GM19238 (cell line): ENCODE measurements at regions not wholly inside any gene's neighbourhood (a gene's known extent, or its start where the extent isn't known, plus 50 kb on each side); places are given as distances from the start of the nearest gene placed in this dataset.

Experiments used
- DNase-seq: peaks from one replicate; pipeline ENCODE4 v3.0.0; 2011; ENCODE audit warnings: low spot score; ENCODE audit not compliant: insufficient read length

GRCh38 chr14:104512771-104513640 is 66.6 kb upstream of the C14orf180 start:
- DNase-seq = no peak

DNA sequence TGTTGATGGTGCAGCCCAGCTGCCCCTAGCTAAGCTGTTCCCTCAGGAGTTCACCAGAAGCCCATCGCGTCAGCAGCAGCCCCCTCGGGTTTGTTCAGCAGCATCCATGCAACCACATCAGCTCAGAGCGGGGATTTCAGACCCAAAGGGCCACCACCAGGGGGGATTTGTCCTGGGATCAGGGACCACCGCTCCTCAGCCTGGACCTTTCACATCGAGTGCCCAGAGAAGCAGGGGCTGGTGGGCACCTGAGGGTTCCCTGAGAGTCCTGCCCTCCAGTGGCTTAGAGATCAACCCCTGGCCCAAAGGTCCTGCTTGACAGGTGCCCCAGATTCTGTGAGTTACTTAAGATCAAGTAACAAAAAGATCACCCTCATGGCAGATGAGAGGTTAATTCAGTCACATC is 65.9 kb upstream of the C14orf180 start:
- no peak for DNase-seq

GRCh38 chr14:104514156-104514848 is 65.3 kb upstream of the C14orf180 start:
- DNase-seq = no peak

DNA sequence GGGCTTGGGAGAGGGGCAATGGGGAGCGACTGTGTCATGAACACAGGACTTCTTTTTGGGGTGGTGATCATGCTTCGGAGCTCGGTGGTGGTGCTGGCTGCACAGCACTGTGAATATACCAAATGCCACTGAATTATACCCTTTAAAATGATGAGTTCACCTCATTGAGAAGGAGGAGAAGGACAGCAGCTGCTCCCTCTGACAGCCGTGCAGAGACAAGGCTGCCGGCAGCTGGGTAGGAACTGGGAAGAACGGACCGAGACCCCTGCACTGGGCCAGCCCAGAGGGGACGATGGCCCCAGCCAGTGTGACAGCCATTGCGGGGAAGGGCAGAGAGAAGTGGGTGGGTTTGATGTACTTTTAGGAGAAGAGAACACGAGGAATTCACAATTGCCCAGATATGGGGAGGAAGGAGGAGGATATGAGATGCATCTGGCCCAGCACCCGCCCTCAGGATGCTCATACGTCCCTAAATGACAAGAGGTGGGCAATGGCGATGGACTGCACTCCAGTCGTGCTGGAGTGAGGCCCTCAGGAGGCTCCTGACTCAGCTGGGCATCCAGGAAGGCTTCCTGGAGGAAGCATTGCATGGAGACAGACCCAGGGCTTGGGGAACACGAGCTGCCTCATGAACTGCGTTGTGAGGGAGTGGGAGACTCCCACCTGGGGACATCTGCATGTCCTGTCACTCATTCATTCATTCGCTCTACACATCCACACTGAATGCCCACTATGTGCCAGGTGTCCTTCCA is 64.3 kb upstream of the C14orf180 start:
- DNase-seq = no peak

DNA sequence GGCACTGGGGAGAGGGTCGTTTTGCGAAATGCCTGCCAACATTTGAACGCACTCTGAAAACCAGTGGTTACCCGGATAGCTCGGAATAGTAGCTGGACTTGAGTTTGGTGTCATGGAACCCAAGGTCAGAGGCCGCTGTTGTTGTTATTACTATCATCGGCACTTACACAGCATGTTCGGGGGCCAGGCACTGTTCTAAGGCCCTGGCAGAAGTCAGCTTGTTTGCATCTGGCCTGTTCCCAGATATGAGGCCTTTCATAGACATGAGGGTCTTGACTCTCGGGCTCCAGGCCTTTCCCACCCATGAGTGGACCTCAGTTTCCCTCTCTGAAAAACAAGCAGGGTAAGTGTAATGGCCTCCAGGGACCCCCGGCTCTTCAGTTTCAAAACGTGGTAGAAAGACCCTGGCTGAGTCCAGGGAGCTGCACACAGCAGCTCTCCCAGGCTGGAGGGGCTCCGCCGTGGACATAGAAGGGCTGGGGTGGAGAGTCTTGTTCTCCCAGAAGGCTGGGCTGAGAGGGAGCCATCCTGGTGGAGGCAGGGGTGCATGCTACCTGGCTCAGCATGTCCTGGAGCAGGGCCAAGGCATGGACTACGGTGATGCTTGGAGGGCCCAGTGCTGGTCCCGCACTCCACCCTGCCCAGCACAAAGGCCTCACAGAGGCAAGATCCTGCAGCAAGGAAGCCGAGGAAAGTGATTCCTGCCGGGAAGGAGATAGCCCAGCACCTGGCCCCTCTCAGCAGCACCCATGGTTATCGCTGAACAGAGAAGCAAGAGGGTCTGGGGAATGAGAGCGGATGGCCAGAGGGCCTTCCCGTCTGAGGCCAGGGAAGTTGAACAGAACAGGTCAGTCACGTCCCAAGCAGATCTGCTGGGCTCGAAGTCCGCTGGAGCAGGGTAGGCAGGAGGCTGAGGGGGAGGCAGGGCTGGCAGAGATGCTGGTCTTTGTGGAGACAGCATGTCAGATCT is 63.5 kb upstream of the C14orf180 start:
- no peak for DNase-seq

DNA sequence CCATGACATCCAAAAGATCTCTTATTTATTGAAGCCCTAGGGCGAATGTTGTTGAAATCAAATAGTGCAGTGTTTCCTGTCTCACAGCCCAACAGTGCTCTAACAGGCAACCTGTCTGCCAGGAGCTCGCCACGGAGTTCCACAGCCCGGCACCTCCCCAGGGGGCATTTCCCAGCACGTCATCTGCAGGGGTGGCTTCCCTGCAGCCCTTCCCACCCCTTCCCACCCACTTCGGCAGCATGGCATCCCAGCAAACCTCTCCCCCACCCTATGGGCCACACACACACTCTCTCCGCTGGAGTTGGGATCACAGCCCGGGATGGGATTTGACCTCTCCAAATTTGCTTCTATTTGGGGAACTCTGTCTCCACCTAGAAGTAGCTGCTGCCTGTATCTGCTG is 62.7 kb upstream of the C14orf180 start:
- no peak for DNase-seq

DNA sequence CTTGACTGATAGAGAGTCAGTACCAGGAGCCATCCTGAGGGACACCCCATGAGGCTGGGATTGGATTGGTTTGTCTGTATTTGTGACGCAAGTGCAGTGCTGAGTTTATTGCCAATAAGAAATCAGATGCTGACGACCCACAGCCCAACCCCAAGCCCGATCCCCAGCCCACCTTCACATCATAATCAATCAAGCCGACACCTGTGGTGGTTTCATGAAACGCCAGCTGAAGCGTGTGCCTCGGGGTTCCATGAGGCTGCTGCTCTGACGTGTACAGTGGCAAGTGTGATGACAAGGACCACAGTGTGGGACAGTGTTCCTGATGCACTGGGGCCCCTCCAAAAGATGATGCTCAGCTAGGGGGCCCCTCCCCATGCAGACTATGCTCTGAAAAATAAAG is 62.1 kb upstream of the C14orf180 start:
- no peak for DNase-seq

DNA sequence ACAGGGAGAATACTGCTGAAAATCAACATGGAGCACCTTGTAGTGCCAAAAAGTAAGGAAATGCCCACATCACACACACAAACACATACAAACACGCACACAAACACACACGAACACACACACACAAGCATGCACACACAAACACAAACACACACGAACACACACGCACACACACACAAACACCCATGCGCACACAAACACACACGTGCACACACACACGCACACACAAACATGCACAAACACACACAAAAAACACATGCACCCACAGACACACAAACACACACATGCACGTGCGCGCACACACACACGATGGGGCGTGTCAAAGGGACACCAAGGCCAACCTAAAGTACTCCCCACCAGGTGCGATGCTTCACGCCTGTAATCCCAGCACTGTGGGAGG is 61.7 kb upstream of the C14orf180 start:
- DNase-seq = no peak

DNA sequence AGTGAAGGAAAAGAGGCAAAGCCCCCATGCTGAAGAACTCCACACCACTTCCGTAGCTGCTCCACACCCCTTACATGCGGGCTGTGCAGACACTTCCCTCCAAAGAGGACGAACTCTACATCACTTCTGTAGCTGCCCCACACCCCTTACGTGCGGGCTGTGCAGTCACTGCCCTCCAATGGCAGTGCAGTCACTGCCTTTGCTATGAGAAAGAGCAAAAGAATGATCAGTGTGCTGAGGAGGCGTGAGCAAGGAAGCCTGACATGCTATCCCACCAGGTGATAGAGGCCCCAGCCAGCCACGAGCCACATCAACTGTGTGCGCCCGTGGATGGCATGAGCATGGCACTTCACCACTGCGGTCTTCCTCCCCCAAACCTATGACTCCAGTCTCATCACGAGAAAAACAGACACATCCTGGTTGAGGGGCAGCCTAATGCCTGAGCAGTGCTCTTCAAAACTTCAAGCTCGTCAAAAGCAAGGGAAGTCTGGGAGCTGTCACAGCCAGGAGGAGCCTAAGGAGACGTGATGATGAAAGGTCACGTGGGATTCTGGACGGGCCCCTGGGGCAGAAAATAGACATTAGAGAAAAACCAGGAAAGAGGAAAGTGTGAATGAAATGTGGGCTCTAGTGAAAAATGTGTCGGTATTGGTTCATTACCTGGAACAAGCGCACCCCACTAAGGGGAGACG is 60.8 kb upstream of the C14orf180 start:
- no peak for DNase-seq

DNA sequence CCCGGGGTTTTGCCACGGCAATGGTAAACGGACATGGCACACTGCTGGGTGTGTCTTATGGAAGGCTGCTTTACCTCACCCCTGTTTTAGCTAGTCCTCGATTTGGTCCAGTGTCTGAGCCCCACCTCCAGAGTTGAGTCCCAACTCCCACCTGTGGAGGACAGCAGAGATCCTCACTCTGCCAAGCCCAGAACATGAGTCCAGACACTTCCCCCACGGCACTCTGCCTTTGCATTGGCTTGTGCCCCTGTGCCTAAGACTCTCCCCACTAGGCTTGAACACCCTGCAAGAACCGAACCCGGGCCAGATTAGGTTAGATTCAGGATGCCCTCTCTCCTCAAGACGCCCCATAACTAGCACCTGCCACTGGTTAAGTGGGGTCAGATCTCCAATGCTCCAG is 59.8 kb upstream of the C14orf180 start:
- DNase-seq = no peak

GRCh38 chr14:104520620-104521410 is 58.7 kb upstream of the C14orf180 start:
- DNase-seq = no peak

DNA sequence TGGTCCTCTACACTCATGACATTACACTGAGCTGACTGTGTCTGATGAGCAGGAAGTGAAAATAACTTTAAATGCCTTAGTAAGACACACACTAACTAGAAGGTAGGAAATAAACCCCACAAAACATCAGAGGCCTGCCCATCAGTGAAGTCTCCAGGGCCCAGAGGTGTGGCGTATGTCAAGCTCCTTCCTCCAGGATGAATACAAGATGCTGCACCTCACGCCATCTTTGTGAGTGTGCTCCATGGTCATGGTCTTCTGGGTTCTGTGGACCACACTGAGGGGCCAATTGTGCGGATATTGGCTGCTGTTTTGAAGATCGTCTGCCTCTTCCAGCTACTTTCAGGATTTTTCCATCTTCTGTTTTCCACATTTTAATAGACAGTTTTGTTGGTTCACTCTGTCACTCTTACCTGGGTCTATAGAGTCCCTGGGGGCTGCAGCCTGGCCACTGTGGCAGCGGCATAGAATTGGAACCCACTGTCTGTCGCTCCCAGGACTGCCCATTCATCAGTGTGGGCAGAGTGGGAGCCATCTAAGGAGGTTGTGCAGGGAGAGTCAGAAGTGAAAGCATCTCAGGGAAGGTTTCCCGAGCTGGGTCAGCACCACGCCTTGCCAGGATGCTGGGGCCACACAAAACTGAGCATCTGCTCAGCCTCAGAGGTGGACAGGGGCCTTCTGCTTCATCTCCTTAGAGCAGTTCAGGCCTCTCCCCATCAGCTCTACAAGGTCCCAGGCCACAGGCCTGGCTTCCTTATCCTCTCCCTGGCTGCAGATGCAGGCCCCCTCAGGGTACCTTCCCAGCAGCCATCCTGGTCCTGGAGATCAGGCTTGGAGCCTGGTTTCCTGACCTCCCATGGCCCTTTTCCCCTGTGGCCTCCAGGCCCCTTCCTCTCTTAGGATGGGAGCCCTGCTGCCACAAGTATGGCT is 57.5 kb upstream of the C14orf180 start:
- DNase-seq = no peak

DNA sequence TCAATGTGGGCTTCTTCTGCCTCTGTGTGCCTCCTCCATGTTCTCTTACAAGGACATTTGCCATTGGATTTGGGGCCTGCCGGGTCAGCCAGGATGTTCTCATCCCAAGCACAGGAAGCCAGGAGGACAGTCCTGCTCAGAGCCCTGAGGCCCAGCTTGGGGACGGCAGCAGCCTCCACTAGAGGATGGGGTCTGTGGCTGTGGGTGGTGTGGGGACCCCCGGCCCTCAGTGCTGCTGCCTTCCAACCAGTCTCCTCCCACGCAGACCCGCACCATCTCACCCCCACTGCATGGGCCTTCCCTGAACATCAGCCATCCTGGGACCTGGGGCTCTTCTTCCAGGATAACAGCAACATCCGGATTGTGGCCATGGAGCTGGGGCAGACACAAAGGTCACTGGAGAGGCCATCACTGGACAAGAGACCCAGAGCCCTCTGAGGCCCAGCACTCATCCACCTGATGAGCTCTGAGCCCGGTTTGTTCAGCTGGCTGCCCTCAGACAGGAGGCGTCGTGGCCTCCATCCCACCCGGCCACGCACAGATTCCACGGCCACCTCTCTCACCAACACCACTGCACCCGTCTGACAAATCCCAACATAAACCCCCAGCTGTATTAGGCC is 56.5 kb upstream of the C14orf180 start:
- no peak for DNase-seq

DNA sequence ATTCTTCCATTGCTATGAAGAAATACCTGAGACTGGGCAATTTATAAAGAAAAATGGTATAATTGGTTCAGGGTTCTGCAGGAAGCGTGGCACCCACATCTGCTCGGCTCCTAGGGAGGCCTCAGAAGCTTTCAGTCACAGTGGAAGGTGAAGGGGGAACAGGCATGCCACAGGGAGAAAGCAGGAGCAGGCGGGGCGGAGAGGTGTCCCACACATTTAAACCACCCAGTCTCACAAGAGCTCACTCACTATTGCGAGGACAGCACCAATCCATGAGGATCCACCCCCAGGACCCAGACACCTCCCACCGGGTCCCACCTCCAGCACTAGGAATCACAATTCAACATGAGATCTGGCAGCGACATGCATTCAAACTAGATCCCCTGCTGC is 56.0 kb upstream of the C14orf180 start:
- DNase-seq = no peak

GRCh38 chr14:104524726-104525125 is 54.8 kb upstream of the C14orf180 start:
- no peak for DNase-seq

- no peak for DNase-seq
Measured at GRCh38 chr14:104526723-104527645, 52.6 kb upstream of the C14orf180 start.
